OCI-LY3 (cell line): ENCODE measurements at regions not wholly inside any gene's neighbourhood (a gene's known extent, or its start where the extent isn't known, plus 50 kb on each side); places are given as distances from the start of the nearest gene placed in this dataset.

Experiments
- CTCF ChIP-seq: fragments of 200-600, 300-600 bp; sonication (generic); IDR thresholded peaks from 2 replicates; pipeline ENCODE4 v1.5.1; 2014; ENCODE audit warnings: antibody characterized with exemption, low read length, low read depth
- EZH2phosphoT487 ChIP-seq: fragments of 200-600 bp; shearing (Covaris generic); IDR thresholded peaks from 2 replicates; pipeline ENCODE4 v1.6.1; 2018; ENCODE audit warnings: antibody characterized with exemption, mixed run types, low read depth

- TF ChIP-seq CTCF (no peak), EZH2phosphoT487 (no peak)
These were observed 378.9 kb downstream of the RPS24 start for GRCh38 chr10:78412605-78413004.
